Activated naive CD8-positive, alpha-beta T cell (primary cell): ENCODE measurements at regions not wholly inside any gene's neighbourhood (a gene's known extent, or its start where the extent isn't known, plus 50 kb on each side); places are given as distances from the start of the nearest gene placed in this dataset.

Experiments
- H3K27ac Mint-ChIP-seq: one replicate; pipeline ENCODE4 v1.8.0; 2021; ENCODE audit warnings: mixed read lengths
- H3K27me3 Mint-ChIP-seq: one replicate; pipeline ENCODE4 v1.8.0; 2021; ENCODE audit warnings: mixed read lengths
- H3K36me3 Mint-ChIP-seq: one replicate; pipeline ENCODE4 v1.8.0; 2021; ENCODE audit warnings: mixed read lengths
- H3K4me1 Mint-ChIP-seq: one replicate; pipeline ENCODE4 v1.8.0; 2021; ENCODE audit warnings: low read depth, mixed read lengths
- H3K4me3 Mint-ChIP-seq: one replicate; pipeline ENCODE4 v1.8.0; 2021; ENCODE audit warnings: mild to moderate bottlenecking, mixed read lengths
- H3K9me3 Mint-ChIP-seq: one replicate; pipeline ENCODE4 v1.8.0; 2021; ENCODE audit warnings: low read depth, mixed read lengths

GRCh38 chr10:113269333-113269732, 283.5 kb upstream of the HABP2 start:
- Mint-ChIP-seq H3K4me1 (no peaks in the 10 kb centered on the region), H3K9me3 (peaks cover 1% of the 10 kb centered on the region), H3K27me3 (no peaks in the 10 kb centered on the region), H3K27ac (no peak overlapping the region), H3K4me3 (no peak overlapping the region), H3K36me3 (no peaks in the 10 kb centered on the region)

- Mint-ChIP-seq H3K27me3 (no peaks in the 10 kb centered on the region), H3K4me1 (no peaks in the 10 kb centered on the region), H3K27ac (no peak overlapping the region), H3K4me3 (no peak overlapping the region), H3K36me3 (peaks cover 3% of the 10 kb centered on the region), H3K9me3 (peaks cover 12% of the 10 kb centered on the region)
These were observed 280.3 kb upstream of the HABP2 start for GRCh38 chr10:113272511-113272910.

GRCh38 chr10:113273181-113274163, 279.4 kb upstream of the HABP2 start:
- Mint-ChIP-seq H3K4me1 (no peaks in the 10 kb centered on the region), H3K36me3 (peaks cover 3% of the 10 kb centered on the region), H3K9me3 (peaks cover 12% of the 10 kb centered on the region), H3K27me3 (no peaks in the 10 kb centered on the region), H3K4me3 (no peak overlapping the region), H3K27ac (no peak overlapping the region)

- H3K4me1 Mint-ChIP-seq, result no peaks in the 10 kb centered on the region
- no peak overlapping the region for H3K4me3 Mint-ChIP-seq
- no peaks in the 10 kb centered on the region for H3K27me3 Mint-ChIP-seq
- H3K36me3 Mint-ChIP-seq, result peaks cover 3% of the 10 kb centered on the region
- H3K9me3 Mint-ChIP-seq, result peaks cover 12% of the 10 kb centered on the region
- H3K27ac Mint-ChIP-seq, result no peak overlapping the region
These were observed 278.6 kb upstream of the HABP2 start for GRCh38 chr10:113274176-113274829.

- Mint-ChIP-seq H3K27me3 (peaks cover 1% of the 10 kb centered on the region), H3K27ac (no peak overlapping the region), H3K4me3 (no peak overlapping the region), H3K4me1 (no peaks in the 10 kb centered on the region), H3K9me3 (peaks cover 12% of the 10 kb centered on the region), H3K36me3 (peaks cover 3% of the 10 kb centered on the region)
These were observed 274.6 kb upstream of the HABP2 start for GRCh38 chr10:113278221-113278620.

GRCh38 chr10:113278664-113279063, 274.2 kb upstream of the HABP2 start:
- no peak overlapping the region for H3K27ac Mint-ChIP-seq
- no peak overlapping the region for H3K4me3 Mint-ChIP-seq
- peaks cover 3% of the 10 kb centered on the region for H3K36me3 Mint-ChIP-seq
- peaks cover 1% of the 10 kb centered on the region for H3K27me3 Mint-ChIP-seq
- H3K4me1 Mint-ChIP-seq, result no peaks in the 10 kb centered on the region
- peaks cover 12% of the 10 kb centered on the region for H3K9me3 Mint-ChIP-seq

GRCh38 chr10:113279262-113279661, 273.6 kb upstream of the HABP2 start:
- peaks cover 11% of the 10 kb centered on the region for H3K9me3 Mint-ChIP-seq
- no peak overlapping the region for H3K4me3 Mint-ChIP-seq
- no peak overlapping the region for H3K27ac Mint-ChIP-seq
- H3K27me3 Mint-ChIP-seq, result peaks cover 1% of the 10 kb centered on the region
- H3K4me1 Mint-ChIP-seq, result no peaks in the 10 kb centered on the region
- peaks cover 3% of the 10 kb centered on the region for H3K36me3 Mint-ChIP-seq

- H3K4me3 Mint-ChIP-seq, result no peak overlapping the region
- no peak overlapping the region for H3K27ac Mint-ChIP-seq
- no peaks in the 10 kb centered on the region for H3K4me1 Mint-ChIP-seq
- peaks cover 1% of the 10 kb centered on the region for H3K27me3 Mint-ChIP-seq
- H3K36me3 Mint-ChIP-seq, result no peaks in the 10 kb centered on the region
- H3K9me3 Mint-ChIP-seq, result no peaks in the 10 kb centered on the region
These were observed 270.3 kb upstream of the HABP2 start for GRCh38 chr10:113282564-113282963.

- Mint-ChIP-seq H3K4me1 (no peaks in the 10 kb centered on the region), H3K36me3 (no peaks in the 10 kb centered on the region), H3K9me3 (no peaks in the 10 kb centered on the region), H3K27ac (no peak overlapping the region), H3K4me3 (no peak overlapping the region), H3K27me3 (peaks cover 1% of the 10 kb centered on the region)
These were observed 269.7 kb upstream of the HABP2 start for GRCh38 chr10:113283189-113283588.

GRCh38 chr10:113284635-113285034, 268.2 kb upstream of the HABP2 start:
- H3K9me3 Mint-ChIP-seq, result no peaks in the 10 kb centered on the region
- no peaks in the 10 kb centered on the region for H3K4me1 Mint-ChIP-seq
- no peak overlapping the region for H3K4me3 Mint-ChIP-seq
- H3K27me3 Mint-ChIP-seq, result peaks cover 1% of the 10 kb centered on the region
- no peak overlapping the region for H3K27ac Mint-ChIP-seq
- H3K36me3 Mint-ChIP-seq, result no peaks in the 10 kb centered on the region

- Mint-ChIP-seq H3K27me3 (peaks cover 1% of the 10 kb centered on the region), H3K27ac (no peak overlapping the region), H3K4me1 (no peaks in the 10 kb centered on the region), H3K4me3 (no peak overlapping the region), H3K9me3 (no peaks in the 10 kb centered on the region), H3K36me3 (no peaks in the 10 kb centered on the region)
These were observed 267.5 kb upstream of the HABP2 start for GRCh38 chr10:113285305-113285704.

- no peaks in the 10 kb centered on the region for H3K36me3 Mint-ChIP-seq
- H3K4me1 Mint-ChIP-seq, result no peaks in the 10 kb centered on the region
- no peak overlapping the region for H3K4me3 Mint-ChIP-seq
- no peaks in the 10 kb centered on the region for H3K9me3 Mint-ChIP-seq
- H3K27ac Mint-ChIP-seq, result no peak overlapping the region
- no peaks in the 10 kb centered on the region for H3K27me3 Mint-ChIP-seq
These were observed 265.3 kb upstream of the HABP2 start for GRCh38 chr10:113287592-113287991.

GRCh38 chr10:113290137-113290536, 262.7 kb upstream of the HABP2 start:
- no peaks in the 10 kb centered on the region for H3K27me3 Mint-ChIP-seq
- H3K27ac Mint-ChIP-seq, result no peak overlapping the region
- no peaks in the 10 kb centered on the region for H3K4me1 Mint-ChIP-seq
- no peaks in the 10 kb centered on the region for H3K9me3 Mint-ChIP-seq
- no peak overlapping the region for H3K4me3 Mint-ChIP-seq
- H3K36me3 Mint-ChIP-seq, result no peaks in the 10 kb centered on the region

GRCh38 chr10:113291413-113291812, 261.4 kb upstream of the HABP2 start:
- Mint-ChIP-seq H3K4me3 (no peak overlapping the region), H3K27ac (no peak overlapping the region), H3K9me3 (no peaks in the 10 kb centered on the region), H3K27me3 (no peaks in the 10 kb centered on the region), H3K36me3 (no peaks in the 10 kb centered on the region), H3K4me1 (no peaks in the 10 kb centered on the region)

GRCh38 chr10:113292086-113292485, 260.8 kb upstream of the HABP2 start:
- H3K36me3 Mint-ChIP-seq, result no peaks in the 10 kb centered on the region
- no peaks in the 10 kb centered on the region for H3K4me1 Mint-ChIP-seq
- H3K4me3 Mint-ChIP-seq, result no peak overlapping the region
- H3K27me3 Mint-ChIP-seq, result no peaks in the 10 kb centered on the region
- H3K9me3 Mint-ChIP-seq, result no peaks in the 10 kb centered on the region
- H3K27ac Mint-ChIP-seq, result no peak overlapping the region
